Neutrophil (primary cell): ENCODE measurements at regions not wholly inside any gene's neighbourhood (a gene's known extent, or its start where the extent isn't known, plus 50 kb on each side); places are given as distances from the start of the nearest gene placed in this dataset.

ENCODE experiments used
- H3K27ac ChIP-seq: fragments of 200-600 bp; sonication (generic); 2 replicates; pipeline ENCODE4 v1.5.1; 2016; ENCODE audit warnings: mild to moderate bottlenecking, moderate library complexity
- H3K27me3 ChIP-seq: fragments of 200-600 bp; sonication (generic); 2 replicates; pipeline ENCODE4 v1.6.0; 2016; ENCODE audit warnings: mild to moderate bottlenecking
- H3K36me3 ChIP-seq: fragments of 200-600 bp; sonication (generic); 2 replicates; pipeline ENCODE4 v1.5.1; 2017
- H3K4me1 ChIP-seq, 2 experiments: fragments of 200-600 bp in 1 of 2; sonication (generic) in 1 of 2; 1 replicate in 1 of 2; 2 replicates in 1 of 2; pipeline versions ENCODE4 v1.5.1 to v1.6.1; 2013 to 2016; ENCODE audit warnings: low read depth in 1 of 2, low read length in 1 of 2, mild to moderate bottlenecking in 1 of 2, moderate library complexity in 1 of 2; ENCODE audit not compliant: control insufficient read depth in 1 of 2, insufficient read depth in 1 of 2
- H3K4me3 ChIP-seq, 2 experiments: fragments of 200-600 bp in 1 of 2; sonication (generic) in 1 of 2; 1 replicate in 1 of 2; 2 replicates in 1 of 2; pipeline ENCODE4 v1.5.1; 2013 to 2016; ENCODE audit warnings: low read depth in 1 of 2, low read length in 1 of 2, mild to moderate bottlenecking in 1 of 2, moderate library complexity in 1 of 2
- H3K9me3 ChIP-seq: fragments of 200-600 bp; sonication (generic); 2 replicates; pipeline ENCODE4 v1.5.1; 2016
- TF ChIP-seq, protein P1 (sequence below): fragments of 200-600 bp; sonication (generic); IDR thresholded peaks from 2 replicates; pipeline ENCODE4 v1.5.1; 2016; ENCODE audit warnings: antibody characterized with exemption

DNA sequence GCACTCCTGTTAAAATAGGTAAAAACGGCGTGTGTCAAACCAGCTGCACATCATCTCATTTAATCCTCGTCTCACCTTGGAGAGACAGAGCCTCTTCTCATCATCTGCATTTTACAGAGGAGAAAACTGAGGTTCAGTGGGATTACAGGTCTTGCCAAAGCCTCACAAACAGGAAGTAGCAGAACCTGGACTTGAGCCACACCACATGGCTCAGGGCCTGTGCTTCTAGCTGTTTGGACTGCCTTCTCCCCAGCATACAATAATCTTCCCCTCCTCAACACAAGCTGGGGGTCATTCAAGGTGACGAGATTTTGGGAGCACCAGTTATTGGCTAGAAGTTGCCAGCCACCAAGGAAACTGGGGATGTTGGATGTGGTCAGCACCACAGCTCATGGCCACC, 167.9 kb upstream of the ZC3H12A start:
- Histone ChIP-seq H3K27me3 (peaks cover 8% of the 10 kb centered on the region), H3K4me3 (no peak overlapping the region), H3K9me3 (no peaks in the 10 kb centered on the region), H3K27ac (no peak overlapping the region), H3K36me3 (no peaks in the 10 kb centered on the region), H3K4me1 (no peaks in the 10 kb centered on the region)
- TF ChIP-seq, protein P1, sequence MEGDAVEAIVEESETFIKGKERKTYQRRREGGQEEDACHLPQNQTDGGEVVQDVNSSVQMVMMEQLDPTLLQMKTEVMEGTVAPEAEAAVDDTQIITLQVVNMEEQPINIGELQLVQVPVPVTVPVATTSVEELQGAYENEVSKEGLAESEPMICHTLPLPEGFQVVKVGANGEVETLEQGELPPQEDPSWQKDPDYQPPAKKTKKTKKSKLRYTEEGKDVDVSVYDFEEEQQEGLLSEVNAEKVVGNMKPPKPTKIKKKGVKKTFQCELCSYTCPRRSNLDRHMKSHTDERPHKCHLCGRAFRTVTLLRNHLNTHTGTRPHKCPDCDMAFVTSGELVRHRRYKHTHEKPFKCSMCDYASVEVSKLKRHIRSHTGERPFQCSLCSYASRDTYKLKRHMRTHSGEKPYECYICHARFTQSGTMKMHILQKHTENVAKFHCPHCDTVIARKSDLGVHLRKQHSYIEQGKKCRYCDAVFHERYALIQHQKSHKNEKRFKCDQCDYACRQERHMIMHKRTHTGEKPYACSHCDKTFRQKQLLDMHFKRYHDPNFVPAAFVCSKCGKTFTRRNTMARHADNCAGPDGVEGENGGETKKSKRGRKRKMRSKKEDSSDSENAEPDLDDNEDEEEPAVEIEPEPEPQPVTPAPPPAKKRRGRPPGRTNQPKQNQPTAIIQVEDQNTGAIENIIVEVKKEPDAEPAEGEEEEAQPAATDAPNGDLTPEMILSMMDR, result no peak

DNA sequence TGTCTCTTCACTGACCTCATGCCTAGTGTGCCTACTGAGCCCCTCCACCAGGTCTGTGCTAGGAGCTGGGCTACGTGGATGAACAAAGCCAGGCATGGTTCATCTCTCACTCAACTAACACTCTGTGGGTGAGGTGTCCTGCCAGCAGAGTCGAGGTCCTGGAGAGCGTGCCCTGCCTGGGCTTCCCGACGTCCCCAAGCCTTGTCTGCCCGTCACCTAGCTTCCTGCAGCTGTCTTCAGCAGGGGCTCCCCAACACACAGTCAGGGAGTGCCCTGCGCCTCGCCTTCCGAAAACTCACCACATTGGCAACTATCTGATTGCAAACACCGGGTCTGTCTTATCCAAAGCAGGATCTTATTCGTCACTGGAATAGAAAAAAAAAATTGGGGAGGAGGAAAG, 167.5 kb upstream of the ZC3H12A start:
- Histone ChIP-seq H3K9me3 (no peaks in the 10 kb centered on the region), H3K27me3 (peaks cover 13% of the 10 kb centered on the region), H3K27ac (no peak overlapping the region), H3K4me3 (no peak overlapping the region), H3K4me1 (no peaks in the 10 kb centered on the region), H3K36me3 (no peaks in the 10 kb centered on the region)
- TF ChIP-seq, protein P1, result no peak

DNA sequence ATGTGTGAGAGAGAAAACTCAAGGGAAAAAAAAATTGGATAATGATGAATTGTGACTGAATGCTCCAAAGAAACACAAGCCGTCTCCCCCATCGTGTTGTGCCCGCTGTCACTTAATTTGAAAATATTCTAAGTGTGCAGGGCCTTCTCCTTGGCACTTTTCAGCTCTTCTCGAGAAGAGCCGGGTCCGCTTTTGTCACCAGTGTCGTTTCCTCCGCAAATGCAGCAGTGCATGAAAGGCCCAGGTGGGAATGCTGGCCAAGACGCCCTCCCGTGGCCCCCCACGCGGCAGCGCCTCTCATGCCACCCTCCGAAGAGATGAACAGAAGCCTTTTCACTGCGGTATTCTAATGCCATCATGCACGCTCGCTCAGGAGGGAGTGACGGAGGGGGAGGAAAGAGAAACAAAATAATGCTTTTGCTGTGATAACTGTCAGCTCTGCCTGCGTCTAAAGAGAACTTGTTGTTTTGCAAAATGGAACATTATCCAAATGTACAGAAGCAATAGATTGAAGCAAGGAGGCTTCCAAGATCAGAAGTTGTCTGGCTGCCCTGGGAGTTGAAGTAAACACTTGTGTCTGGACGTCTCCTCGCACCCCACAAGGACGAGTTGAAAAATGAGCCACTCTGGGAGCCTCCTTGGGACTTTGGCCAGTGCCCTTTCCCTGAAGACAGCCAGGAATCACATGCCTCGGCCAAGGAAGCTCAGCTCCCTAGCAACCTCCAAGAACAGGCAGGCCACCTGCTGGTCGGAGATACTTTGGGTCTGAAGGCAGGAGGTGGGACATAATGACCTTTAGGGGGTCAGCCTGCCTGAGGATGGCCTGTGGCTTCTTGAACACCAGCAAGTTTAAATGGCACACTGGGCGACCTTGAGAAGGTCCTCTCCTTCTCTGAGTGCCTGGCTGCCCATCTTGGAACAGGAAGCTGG, 166.1 kb upstream of the ZC3H12A start:
- TF ChIP-seq, protein P1, result no peak
- Histone ChIP-seq H3K27me3 (peaks cover 25% of the 10 kb centered on the region), H3K4me1 (no peaks in the 10 kb centered on the region), H3K36me3 (no peaks in the 10 kb centered on the region), H3K9me3 (no peaks in the 10 kb centered on the region), H3K4me3 (no peak overlapping the region), H3K27ac (no peak overlapping the region)

DNA sequence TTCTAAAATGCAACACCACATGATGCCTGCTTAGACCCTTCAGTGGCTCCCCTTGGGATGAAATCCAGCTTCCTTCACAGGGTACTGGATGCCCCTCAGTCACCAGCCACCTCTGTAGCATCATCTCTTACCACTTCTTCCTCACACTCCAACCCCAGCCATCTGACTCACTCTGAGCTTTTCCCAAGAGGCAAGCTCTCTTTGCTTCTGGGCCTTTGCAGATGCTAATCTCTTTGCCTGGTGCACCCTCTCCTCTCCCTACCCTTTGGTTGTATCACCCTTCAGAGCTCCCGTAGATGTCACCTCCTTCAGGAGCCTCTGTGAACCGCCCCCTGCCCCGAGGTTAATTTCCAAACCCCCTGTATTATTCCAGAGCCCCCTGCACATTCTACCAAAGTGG, 164.8 kb upstream of the ZC3H12A start:
- no peak overlapping the region for H3K4me3 ChIP-seq

DNA sequence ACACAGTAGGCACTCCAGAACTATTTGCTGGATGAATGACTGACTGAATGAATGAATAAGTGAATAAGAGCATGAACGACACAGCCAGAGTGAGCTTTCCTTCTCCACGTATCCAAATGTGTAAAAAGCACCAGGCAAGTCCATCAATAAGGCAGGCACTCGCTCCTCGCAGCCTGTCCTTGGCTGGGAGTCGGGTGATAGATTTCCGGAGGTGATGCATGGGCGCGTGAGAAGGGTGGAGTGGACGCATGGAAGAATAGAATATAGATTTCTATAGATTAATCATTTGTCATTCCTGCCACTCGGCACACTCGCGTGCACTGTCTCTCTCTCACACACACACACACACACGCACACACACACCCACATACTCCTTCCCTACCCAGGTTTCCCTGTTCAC, 164.3 kb upstream of the ZC3H12A start:
- Histone ChIP-seq H3K27ac (no peak overlapping the region), H3K27me3 (peaks cover 36% of the 10 kb centered on the region), H3K4me1 (no peaks in the 10 kb centered on the region), H3K9me3 (no peaks in the 10 kb centered on the region), H3K4me3 (no peak overlapping the region), H3K36me3 (no peaks in the 10 kb centered on the region)
- TF ChIP-seq, protein P1, result no peak

More for the DNA sequence above, 164.8 kb upstream of the ZC3H12A start:
- Histone ChIP-seq H3K4me1 (no peaks in the 10 kb centered on the region), H3K36me3 (no peaks in the 10 kb centered on the region), H3K27me3 (peaks cover 31% of the 10 kb centered on the region), H3K9me3 (no peaks in the 10 kb centered on the region), H3K27ac (no peak overlapping the region)
- TF ChIP-seq, protein P1, result no peak
